ENCODE measurements at regions not wholly inside any gene's neighbourhood (a gene's known extent, or its start where the extent isn't known, plus 50 kb on each side); places are given as distances from the start of the nearest gene placed in this dataset.
A peak's percentile ranks its signal among the peaks of the same experiment; 100 is the strongest.
"Not testable (repeated sequence)": the region's sequence is repeated elsewhere in the genome, so short reads cannot be mapped to it uniquely, and the experiment has no call there.

DNA sequence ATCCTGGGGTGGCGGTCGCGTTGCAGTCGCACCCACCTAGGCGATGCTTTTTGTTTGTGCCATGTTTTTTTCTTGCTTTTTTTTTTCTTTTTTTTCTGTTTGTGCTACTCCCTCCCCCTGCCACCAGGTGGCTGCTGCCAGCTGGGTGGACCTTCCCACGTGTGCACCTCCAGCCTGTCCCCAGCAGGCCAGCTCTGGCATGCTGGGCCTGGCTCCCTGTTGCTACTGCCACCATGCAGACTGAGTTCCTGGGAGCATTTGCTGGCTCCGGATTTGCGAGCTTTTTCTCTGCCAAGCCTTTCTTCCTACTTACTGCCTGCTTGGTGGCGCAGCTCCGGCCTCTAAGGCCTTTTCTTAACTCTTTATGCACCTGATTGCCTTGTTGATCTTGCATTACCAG, 161.2 kb upstream of the WDFY3 start:
- ChIA-PET POLR2A (no interaction called here), CTCF (interaction anchor here (1.1 to 1.6 kb wide), 3 partner anchors 13 to 38 kb away, joined by 4 to 5 read pairs (median 4); no protein-coding TSS in a partner anchor)
- Histone ChIP-seq H3K27me3 (ENCODE audit: control insufficient read depth, insufficient read depth, low read length) (no peaks in the 10 kb centered on the region), H3K36me3 (ENCODE audit: control insufficient read depth, insufficient read depth, low read length) (no peaks in the 10 kb centered on the region), H3K4me3 (ENCODE audit: low read depth, low read length) (no peak overlapping the region)
- TF ChIP-seq, protein P1, sequence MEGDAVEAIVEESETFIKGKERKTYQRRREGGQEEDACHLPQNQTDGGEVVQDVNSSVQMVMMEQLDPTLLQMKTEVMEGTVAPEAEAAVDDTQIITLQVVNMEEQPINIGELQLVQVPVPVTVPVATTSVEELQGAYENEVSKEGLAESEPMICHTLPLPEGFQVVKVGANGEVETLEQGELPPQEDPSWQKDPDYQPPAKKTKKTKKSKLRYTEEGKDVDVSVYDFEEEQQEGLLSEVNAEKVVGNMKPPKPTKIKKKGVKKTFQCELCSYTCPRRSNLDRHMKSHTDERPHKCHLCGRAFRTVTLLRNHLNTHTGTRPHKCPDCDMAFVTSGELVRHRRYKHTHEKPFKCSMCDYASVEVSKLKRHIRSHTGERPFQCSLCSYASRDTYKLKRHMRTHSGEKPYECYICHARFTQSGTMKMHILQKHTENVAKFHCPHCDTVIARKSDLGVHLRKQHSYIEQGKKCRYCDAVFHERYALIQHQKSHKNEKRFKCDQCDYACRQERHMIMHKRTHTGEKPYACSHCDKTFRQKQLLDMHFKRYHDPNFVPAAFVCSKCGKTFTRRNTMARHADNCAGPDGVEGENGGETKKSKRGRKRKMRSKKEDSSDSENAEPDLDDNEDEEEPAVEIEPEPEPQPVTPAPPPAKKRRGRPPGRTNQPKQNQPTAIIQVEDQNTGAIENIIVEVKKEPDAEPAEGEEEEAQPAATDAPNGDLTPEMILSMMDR (IDR thresholded peaks at IDR 0.05; ENCODE audit: insufficient read depth, low read depth, low read length): peak; percentile 57
- no peak for DNase-seq (ENCODE audit: low read depth)

DNA sequence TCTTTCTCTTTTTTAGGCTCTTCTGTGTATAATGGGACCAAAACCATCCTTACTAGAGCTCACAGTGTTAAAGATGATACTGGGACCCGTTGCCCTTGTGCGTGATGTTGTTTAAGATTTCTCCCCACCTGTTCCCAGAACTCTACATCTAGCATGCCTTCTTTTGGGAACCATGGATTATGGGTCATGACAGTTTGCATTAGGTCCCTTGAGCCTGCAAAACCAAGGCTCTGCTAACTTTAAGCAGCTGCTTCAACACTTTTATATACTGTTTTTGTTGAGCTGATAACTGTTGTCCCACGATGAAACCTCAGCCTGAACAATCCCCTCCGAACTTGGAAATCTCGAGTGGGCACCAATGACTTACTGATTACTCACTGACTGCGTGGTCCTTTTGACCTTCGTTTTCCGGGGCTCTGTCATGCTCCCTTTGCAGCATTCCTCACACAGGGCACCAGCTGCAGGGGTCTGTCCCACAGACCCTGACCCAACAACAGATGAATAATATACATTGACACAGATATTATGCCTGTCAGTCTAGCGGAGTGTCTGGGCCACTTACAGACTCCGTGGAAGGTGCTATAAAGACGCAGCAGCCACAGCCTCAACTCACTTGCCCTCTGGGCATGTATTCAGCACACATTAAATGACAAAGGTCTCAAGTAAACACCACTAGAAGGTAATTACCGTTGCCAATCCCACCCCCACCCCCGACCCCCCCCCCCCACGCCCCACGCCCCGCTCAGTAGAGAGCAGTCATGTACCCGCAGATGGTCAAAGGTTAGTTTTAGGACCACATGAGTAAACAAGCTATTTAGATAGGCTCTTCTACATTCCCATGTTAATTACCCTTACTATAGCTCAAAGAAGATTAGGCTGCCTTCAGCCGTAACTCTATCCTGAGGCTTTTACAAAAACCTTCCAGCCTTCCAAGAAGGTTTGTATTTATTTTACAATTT, 162.0 kb upstream of the WDFY3 start:
- H3K27me3 ChIP-seq (ENCODE audit: control insufficient read depth, insufficient read depth, low read length): no peaks in the 10 kb centered on the region
- TF ChIP-seq, protein P1 (IDR thresholded peaks at IDR 0.05; ENCODE audit: insufficient read depth, low read depth, low read length): no peak
- ChIA-PET POLR2A (no interaction called here), CTCF (interaction anchor here (1.1 to 1.6 kb wide), 3 partner anchors 14 to 37 kb away, joined by 4 to 5 read pairs (median 4); no protein-coding TSS in a partner anchor)
- no peak overlapping the region for H3K4me3 ChIP-seq (ENCODE audit: low read depth, low read length)
- no peak for DNase-seq (ENCODE audit: low read depth)
- no peaks in the 10 kb centered on the region for H3K36me3 ChIP-seq (ENCODE audit: control insufficient read depth, insufficient read depth, low read length)

DNA sequence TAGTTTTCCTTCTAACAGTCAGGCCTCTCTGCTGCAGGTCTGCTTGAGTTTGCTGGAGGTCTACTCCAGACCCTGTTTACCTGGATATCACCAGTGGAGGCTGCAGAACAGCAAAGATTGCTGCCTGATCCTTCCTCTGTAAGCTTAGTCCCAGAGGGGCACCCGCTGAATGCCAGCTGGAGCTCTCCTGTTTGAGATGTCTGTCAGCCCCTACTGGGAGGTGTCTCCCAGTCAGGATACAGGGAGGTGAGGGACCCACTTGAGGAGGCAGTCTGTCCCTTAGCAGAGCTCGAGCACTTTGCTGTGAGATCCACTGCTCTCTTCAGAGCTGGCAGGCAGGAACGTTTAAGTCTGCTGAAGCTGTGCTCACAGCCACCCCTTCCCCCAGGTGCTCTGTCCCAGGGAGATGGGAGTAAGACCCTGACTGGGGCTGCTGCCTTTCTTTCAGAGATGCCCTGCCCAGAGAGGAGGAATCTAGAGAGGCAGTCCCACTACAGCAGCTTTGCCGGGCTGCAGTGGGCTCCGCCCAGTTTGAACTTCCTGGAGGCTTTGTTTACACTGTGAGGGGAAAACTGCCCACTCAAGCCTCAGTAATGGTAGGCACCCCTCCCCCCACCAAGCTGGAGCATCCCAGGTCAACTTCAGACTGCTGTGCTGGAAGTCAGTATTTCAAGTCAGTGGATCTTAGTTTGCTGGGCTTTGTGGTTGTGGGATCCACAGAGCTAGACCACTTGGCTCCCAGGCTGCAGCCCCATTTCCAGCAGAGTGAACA, 163.1 kb upstream of the WDFY3 start:
- H3K36me3 ChIP-seq (ENCODE audit: control insufficient read depth, insufficient read depth, low read length); H3K4me3 ChIP-seq (ENCODE audit: low read depth, low read length); DNase-seq (ENCODE audit: low read depth); POLR2A ChIA-PET; H3K27me3 ChIP-seq (ENCODE audit: control insufficient read depth, insufficient read depth, low read length): not testable (repeated sequence)
- CTCF ChIA-PET: interaction anchor here (0.6 kb wide), 1 partner anchor 824 kb away, joined by 4 read pairs; no protein-coding TSS in a partner anchor

DNA sequence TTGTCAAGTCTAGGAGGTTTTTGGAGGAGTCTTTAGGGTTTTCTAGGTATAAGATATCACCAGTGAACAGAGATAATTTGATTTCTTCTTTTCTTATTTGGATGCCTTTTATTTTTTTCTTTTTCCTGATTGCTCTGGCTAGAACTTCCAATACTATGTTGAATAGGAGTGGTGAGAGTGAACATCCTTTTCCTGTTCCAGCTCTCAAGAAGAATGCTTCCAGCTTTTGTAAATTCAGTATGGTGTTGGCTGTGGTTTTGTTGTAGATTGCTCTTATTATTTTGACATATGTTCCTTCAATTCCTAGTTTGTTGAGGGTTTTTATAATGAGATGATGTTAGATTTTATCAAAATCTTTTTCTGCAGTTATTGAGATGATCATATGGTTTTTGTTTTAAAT, 165.6 kb upstream of the WDFY3 start:
- no peaks in the 10 kb centered on the region for H3K36me3 ChIP-seq (ENCODE audit: control insufficient read depth, insufficient read depth, low read length)
- TF ChIP-seq, protein P1 (IDR thresholded peaks at IDR 0.05; ENCODE audit: insufficient read depth, low read depth, low read length): no peak
- ChIA-PET CTCF (no interaction called here), POLR2A (no interaction called here)
- no peaks in the 10 kb centered on the region for H3K27me3 ChIP-seq (ENCODE audit: control insufficient read depth, insufficient read depth, low read length)
- DNase-seq (ENCODE audit: low read depth): no peak
- H3K4me3 ChIP-seq (ENCODE audit: low read depth, low read length): no peak overlapping the region

DNA sequence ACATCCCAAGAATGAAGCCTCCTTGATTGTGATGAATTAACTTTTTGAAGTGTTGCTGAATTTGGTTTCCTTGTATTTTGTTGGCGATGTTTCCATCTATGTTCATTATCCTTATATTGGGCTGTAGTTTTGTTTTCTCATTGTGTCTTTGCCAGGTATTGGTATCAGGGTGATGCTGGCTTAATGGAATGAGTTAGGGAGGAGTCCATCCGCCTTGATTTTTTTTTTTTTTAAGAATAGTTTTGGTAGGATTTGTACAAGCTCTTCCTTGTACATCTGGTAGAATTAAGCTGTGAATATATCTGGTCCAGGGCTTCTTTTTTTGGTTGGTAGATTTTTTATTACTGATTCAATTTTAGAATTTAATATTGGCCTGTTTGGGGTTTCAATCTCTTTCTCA, 166.1 kb upstream of the WDFY3 start:
- POLR2A ChIA-PET: no interaction called here
- Histone ChIP-seq H3K36me3 (ENCODE audit: control insufficient read depth, insufficient read depth, low read length) (no peaks in the 10 kb centered on the region), H3K4me3 (ENCODE audit: low read depth, low read length) (no peak overlapping the region), H3K27me3 (ENCODE audit: control insufficient read depth, insufficient read depth, low read length) (no peaks in the 10 kb centered on the region)
- DNase-seq (ENCODE audit: low read depth): no peak
- TF ChIP-seq, protein P1 (IDR thresholded peaks at IDR 0.05; ENCODE audit: insufficient read depth, low read depth, low read length): no peak
- CTCF ChIA-PET: no interaction called here

DNA sequence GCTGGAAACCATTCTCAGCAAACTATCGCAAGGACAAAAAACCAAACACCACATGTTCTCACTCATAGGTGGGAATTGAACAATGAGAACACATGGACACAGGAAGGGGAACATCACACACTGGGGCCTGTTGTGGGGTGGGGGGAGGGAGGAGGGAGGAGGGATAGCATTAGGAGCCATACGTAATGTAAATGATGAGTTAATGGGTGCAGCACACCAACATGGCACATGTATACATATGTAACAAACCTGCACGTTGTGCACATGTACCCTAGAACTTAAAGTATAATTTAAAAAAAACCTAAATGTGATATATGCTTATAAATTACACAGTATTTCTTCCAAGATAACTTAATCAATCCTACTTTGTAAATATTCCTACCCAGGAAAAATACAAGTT, 173.3 kb upstream of the WDFY3 start:
- H3K27me3 ChIP-seq (ENCODE audit: control insufficient read depth, insufficient read depth, low read length); POLR2A ChIA-PET; H3K36me3 ChIP-seq (ENCODE audit: control insufficient read depth, insufficient read depth, low read length); H3K4me3 ChIP-seq (ENCODE audit: low read depth, low read length); DNase-seq (ENCODE audit: low read depth): not testable (repeated sequence)
- CTCF ChIA-PET: interaction anchor here (1.0 kb wide), 1 partner anchor 13 kb away, joined by 3 read pairs; no protein-coding TSS in a partner anchor
